ENCODE measurements at regions not wholly inside any gene's neighbourhood (a gene's known extent, or its start where the extent isn't known, plus 50 kb on each side); places are given as distances from the start of the nearest gene placed in this dataset.
A peak's percentile ranks its signal among the peaks of the same experiment; 100 is the strongest.
"Not testable (repeated sequence)": the region's sequence is repeated elsewhere in the genome, so short reads cannot be mapped to it uniquely, and the experiment has no call there.

DNA sequence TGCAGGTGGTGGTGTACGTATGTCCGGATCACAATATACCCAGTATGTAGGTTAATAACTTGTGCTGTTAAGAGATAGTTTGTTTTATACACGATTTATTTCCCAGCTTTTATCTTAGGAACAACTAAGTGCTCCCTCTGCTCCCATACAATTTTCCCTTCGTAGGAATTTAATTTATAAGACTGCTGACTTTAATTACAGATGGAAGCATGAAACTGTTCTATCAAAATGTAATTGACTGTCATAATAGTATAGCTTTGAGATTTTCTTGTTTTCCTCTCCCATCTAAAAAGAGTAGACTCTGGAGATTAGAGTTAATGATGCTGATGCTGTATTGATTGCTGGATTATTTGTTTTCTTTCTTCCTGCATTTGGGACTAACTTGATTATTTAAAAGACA, 370.7 kb upstream of the SGO1 start (continued):
- TF ChIP-seq, protein P1, sequence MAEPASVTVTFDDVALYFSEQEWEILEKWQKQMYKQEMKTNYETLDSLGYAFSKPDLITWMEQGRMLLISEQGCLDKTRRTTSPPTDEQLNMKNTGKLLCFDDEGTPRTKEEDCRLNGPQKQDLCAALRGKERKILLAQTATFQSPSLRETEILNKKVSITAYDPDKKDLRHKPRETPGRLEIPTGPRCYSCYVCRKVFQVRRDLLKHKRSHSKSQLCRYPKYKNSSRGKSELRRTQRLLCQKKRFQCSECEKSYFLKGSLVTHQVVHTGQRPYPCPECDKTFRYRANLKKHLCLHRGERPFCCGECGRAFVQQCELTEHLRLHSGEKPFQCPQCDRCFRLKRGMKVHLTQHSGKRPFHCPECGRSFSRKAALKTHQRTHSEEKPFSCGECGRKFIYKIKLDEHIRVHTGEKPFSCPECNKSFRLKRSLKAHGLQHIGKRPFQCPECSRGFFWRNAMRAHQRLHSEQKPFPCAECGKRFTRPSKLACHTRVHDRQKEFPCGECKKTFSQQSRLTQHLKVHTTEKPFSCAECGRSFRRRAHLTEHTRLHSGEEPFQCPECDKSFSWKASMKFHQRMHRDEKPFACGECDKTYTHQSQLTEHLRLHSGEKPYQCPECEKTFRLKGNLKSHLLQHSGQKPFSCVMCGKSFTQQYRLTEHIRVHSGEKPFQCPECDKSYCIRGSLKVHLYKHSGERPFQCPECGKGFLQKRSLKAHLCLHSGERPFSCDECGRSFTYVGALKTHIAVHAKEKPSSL (CRISPR knock-in tag; conservative IDR thresholded peaks at IDR 0.05): no peak
- TF ChIP-seq ZNF232 (CRISPR knock-in tag; IDR thresholded peaks at IDR 0.05) (no peak), ZNF671 (CRISPR knock-in tag; IDR thresholded peaks at IDR 0.05) (no peak), OVOL2 (CRISPR knock-in tag; IDR thresholded peaks at IDR 0.05; ENCODE audit: borderline replicate concordance) (no peak)

DNA sequence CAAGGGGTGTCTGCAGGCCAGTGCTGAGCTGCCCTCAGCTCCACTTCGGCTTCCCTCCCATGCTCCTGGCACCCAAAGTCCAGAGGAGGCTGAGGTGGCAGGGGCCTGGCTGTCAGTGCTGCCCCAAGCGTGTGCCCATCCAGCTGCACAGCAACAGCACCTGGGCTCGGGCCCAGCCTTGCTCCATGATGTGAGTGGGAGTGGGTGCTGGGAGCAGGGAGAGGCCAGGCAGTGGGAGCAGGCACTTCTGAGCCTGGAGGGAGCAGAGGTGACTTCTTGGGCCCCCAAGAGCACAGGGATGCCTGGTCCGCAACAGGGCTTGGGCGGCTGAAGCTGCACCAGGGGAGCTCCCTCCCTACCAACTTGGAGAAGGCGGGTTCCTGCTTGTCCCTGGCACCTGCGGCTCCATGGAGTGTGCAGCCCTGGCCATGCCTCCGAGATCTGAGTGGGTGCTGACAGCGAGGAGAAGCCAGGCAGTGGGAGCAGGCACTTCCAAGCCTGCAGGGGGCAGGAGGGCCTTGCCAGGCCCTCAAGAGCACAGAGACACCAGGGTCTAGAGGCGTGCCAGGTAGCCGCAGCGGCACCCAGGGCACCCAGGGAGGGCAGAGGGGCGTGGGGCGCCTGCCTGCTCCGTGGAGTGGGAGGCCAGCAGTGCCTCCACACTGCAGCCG, 366.7 kb upstream of the SGO1 start:
- Mint-ChIP-seq H3K27ac (no peak overlapping the region), H3K9me3 (peaks cover 8% of the 10 kb centered on the region), H3K27me3 (ENCODE audit: low read depth) (no peaks in the 10 kb centered on the region; the same call in 1 of the 2 replicates), H3K4me3 (no peak overlapping the region), H3K4me1 (0 out of 2 replicates have a peak, but pooled peaks cover 4% of the 10 kb centered on the region), H3K36me3 (peaks cover 10% of the 10 kb centered on the region)
- CTCF ChIA-PET: no interaction called here
- ATAC-seq (peak; percentile 41; the same call in 1 of the 2 replicates), DNase-seq (ENCODE audit: low spot score) (no peak)
- POLR2A ChIA-PET: no interaction called here
- TF ChIP-seq, protein P2, sequence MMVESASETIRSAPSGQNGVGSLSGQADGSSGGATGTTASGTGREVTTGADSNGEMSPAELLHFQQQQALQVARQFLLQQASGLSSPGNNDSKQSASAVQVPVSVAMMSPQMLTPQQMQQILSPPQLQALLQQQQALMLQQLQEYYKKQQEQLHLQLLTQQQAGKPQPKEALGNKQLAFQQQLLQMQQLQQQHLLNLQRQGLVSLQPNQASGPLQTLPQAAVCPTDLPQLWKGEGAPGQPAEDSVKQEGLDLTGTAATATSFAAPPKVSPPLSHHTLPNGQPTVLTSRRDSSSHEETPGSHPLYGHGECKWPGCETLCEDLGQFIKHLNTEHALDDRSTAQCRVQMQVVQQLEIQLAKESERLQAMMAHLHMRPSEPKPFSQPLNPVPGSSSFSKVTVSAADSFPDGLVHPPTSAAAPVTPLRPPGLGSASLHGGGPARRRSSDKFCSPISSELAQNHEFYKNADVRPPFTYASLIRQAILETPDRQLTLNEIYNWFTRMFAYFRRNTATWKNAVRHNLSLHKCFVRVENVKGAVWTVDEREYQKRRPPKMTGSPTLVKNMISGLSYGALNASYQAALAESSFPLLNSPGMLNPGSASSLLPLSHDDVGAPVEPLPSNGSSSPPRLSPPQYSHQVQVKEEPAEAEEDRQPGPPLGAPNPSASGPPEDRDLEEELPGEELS (CRISPR knock-in tag; IDR thresholded peaks at IDR 0.05): no peak
- TF ChIP-seq, protein P3, sequence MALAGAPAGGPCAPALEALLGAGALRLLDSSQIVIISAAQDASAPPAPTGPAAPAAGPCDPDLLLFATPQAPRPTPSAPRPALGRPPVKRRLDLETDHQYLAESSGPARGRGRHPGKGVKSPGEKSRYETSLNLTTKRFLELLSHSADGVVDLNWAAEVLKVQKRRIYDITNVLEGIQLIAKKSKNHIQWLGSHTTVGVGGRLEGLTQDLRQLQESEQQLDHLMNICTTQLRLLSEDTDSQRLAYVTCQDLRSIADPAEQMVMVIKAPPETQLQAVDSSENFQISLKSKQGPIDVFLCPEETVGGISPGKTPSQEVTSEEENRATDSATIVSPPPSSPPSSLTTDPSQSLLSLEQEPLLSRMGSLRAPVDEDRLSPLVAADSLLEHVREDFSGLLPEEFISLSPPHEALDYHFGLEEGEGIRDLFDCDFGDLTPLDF (CRISPR knock-in tag; IDR thresholded peaks at IDR 0.05): no peak
- no peak for TF ChIP-seq NFATC4 (CRISPR knock-in tag; IDR thresholded peaks at IDR 0.05)
- TF ChIP-seq ZNF138 (CRISPR knock-in tag; conservative IDR thresholded peaks at IDR 0.05): no peak
- TF ChIP-seq CREB1 (CRISPR knock-in tag; IDR thresholded peaks at IDR 0.05): no peak
- TF ChIP-seq, protein P4, sequence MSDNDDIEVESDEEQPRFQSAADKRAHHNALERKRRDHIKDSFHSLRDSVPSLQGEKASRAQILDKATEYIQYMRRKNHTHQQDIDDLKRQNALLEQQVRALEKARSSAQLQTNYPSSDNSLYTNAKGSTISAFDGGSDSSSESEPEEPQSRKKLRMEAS (CRISPR knock-in tag; IDR thresholded peaks at IDR 0.05): no peak

DNA sequence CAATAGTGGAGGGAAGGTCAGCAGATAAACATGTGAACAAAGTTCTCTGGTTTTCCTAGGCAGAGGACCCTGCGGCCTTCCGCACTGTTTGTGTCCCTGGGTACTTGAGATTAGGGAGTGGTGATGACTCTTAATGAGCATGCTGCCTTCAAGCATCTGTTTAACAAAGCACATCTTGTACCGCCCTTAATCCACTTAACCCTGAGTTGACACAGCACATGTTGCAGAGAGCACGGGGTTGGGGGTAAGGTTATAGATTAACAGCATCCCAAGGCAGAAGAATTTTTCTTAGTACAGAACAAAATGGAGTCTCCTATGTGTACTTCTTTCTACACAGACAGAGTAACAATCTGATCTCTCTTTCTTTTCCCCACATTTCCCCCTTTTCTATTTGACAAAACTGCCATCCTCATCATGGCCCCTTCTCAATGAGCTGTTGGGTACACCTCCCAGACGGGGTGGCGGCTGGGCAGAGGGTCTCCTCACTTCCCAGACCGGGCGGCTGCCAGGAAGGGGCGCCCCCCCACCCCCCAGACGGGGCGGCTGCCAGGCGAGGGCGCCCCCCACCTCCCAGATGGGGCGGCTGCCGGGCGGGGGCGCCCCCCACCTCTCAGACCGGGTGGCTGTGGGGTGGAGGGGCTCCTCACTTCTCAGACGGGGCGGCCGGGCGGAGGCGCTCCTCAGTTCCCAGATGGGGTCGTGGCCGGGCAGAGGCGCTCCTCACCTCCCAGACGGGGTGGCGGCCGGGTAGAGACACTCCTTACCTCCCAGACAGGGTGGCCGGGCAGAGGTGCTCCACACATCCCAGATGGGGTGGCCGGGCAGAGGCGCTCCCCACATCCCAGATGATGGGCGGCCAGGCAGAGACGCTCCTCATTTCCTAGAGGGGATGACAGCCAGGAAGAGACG, 361.6 kb upstream of the SGO1 start:
- CTCF ChIA-PET: interaction anchor here (1.2 kb wide), 1 partner anchor 52 kb away, joined by 3 read pairs; no protein-coding TSS in a partner anchor
- H3K27me3 Mint-ChIP-seq (ENCODE audit: low read depth); H3K27ac Mint-ChIP-seq; DNase-seq (ENCODE audit: low spot score); H3K4me1 Mint-ChIP-seq; POLR2A ChIA-PET; H3K4me3 Mint-ChIP-seq; ATAC-seq: not testable (repeated sequence)
- peaks cover 13% of the 10 kb centered on the region for H3K36me3 Mint-ChIP-seq
- H3K9me3 Mint-ChIP-seq: peaks cover 20% of the 10 kb centered on the region

DNA sequence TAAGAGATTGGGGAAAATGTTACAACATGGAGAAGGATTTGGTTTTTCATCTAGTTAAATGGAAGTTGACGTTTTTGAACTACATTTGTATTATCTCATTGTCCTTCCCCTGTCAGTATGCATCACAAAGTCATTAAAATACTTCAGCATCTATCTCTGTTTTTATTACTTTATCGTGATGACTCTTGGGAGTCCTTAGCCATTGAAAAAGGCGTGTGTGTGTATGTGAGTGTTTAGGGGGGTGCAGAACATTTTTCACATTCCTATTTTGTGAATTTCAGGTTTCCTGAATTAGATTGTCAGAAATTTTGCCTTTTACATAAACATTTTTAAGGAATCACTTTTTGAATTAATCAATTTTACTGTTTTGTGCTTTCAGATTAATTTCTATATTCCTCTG, 360.6 kb upstream of the SGO1 start:
- Mint-ChIP-seq H3K27ac (no peak overlapping the region), H3K27me3 (ENCODE audit: low read depth) (no peaks in the 10 kb centered on the region; the same call in 1 of the 2 replicates), H3K36me3 (peaks cover 13% of the 10 kb centered on the region), H3K4me1 (no peaks in the 10 kb centered on the region), H3K9me3 (peaks cover 17% of the 10 kb centered on the region), H3K4me3 (no peak overlapping the region)
- POLR2A ChIA-PET: no interaction called here
- ATAC-seq: no peak
- no peak for DNase-seq (ENCODE audit: low spot score)
- CTCF ChIA-PET: interaction anchor here (1.2 kb wide), 1 partner anchor 51 kb away, joined by 3 read pairs; no protein-coding TSS in a partner anchor
- TF ChIP-seq, protein P5, sequence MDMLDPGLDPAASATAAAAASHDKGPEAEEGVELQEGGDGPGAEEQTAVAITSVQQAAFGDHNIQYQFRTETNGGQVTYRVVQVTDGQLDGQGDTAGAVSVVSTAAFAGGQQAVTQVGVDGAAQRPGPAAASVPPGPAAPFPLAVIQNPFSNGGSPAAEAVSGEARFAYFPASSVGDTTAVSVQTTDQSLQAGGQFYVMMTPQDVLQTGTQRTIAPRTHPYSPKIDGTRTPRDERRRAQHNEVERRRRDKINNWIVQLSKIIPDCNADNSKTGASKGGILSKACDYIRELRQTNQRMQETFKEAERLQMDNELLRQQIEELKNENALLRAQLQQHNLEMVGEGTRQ (CRISPR knock-in tag; IDR thresholded peaks at IDR 0.05): no peak
- TF ChIP-seq ZNF121 (CRISPR knock-in tag; IDR thresholded peaks at IDR 0.05): no peak
- TF ChIP-seq KAT7 (CRISPR knock-in tag; IDR thresholded peaks at IDR 0.05; ENCODE audit: borderline replicate concordance): no peak
- TF ChIP-seq, protein P6, sequence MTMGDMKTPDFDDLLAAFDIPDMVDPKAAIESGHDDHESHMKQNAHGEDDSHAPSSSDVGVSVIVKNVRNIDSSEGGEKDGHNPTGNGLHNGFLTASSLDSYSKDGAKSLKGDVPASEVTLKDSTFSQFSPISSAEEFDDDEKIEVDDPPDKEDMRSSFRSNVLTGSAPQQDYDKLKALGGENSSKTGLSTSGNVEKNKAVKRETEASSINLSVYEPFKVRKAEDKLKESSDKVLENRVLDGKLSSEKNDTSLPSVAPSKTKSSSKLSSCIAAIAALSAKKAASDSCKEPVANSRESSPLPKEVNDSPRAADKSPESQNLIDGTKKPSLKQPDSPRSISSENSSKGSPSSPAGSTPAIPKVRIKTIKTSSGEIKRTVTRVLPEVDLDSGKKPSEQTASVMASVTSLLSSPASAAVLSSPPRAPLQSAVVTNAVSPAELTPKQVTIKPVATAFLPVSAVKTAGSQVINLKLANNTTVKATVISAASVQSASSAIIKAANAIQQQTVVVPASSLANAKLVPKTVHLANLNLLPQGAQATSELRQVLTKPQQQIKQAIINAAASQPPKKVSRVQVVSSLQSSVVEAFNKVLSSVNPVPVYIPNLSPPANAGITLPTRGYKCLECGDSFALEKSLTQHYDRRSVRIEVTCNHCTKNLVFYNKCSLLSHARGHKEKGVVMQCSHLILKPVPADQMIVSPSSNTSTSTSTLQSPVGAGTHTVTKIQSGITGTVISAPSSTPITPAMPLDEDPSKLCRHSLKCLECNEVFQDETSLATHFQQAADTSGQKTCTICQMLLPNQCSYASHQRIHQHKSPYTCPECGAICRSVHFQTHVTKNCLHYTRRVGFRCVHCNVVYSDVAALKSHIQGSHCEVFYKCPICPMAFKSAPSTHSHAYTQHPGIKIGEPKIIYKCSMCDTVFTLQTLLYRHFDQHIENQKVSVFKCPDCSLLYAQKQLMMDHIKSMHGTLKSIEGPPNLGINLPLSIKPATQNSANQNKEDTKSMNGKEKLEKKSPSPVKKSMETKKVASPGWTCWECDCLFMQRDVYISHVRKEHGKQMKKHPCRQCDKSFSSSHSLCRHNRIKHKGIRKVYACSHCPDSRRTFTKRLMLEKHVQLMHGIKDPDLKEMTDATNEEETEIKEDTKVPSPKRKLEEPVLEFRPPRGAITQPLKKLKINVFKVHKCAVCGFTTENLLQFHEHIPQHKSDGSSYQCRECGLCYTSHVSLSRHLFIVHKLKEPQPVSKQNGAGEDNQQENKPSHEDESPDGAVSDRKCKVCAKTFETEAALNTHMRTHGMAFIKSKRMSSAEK (CRISPR knock-in tag; IDR thresholded peaks at IDR 0.05; ENCODE audit: borderline replicate concordance): no peak
- no peak for TF ChIP-seq JUN (CRISPR knock-in tag; IDR thresholded peaks at IDR 0.05)
- no peak for TF ChIP-seq MXD4 (CRISPR knock-in tag; IDR thresholded peaks at IDR 0.05; ENCODE audit: borderline replicate concordance)
- TF ChIP-seq EMX1 (CRISPR knock-in tag; IDR thresholded peaks at IDR 0.05): no peak
- no peak for TF ChIP-seq NFATC4 (CRISPR knock-in tag; IDR thresholded peaks at IDR 0.05)
- TF ChIP-seq ZBTB21 (CRISPR knock-in tag; IDR thresholded peaks at IDR 0.05; ENCODE audit: borderline replicate concordance): no peak
